GM12874 (cell line): ENCODE measurements at regions not wholly inside any gene's neighbourhood (a gene's known extent, or its start where the extent isn't known, plus 50 kb on each side); places are given as distances from the start of the nearest gene placed in this dataset.

ENCODE experiments used
- TF ChIP-seq, protein P1 (sequence below): IDR thresholded peaks from 2 replicates; pipeline ENCODE4 v1.5.1; 2011; ENCODE audit warnings: low read depth, mild to moderate bottlenecking, control low read depth, low read length, moderate library complexity; ENCODE audit not compliant: insufficient read depth

DNA sequence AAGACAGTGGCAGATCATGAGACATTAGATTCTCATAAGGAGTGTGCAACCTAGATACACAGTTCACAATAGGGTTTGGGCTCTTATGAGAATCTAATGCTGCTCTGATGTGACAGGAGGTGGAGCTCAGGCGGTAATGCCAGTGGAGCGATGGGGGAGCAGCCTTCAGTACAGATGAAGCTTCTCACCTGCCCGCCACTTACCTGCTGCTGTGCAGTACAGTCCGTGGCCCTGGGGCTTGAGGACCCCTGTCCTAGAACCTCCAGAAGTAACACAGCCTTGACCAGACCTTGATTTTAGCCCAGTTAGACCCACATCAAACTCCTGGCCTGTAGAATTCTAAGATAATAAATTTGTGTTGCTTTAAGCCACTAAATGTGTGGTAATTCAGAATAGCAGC, 215.1 kb upstream of the MIR17HG start:
- TF ChIP-seq, protein P1, sequence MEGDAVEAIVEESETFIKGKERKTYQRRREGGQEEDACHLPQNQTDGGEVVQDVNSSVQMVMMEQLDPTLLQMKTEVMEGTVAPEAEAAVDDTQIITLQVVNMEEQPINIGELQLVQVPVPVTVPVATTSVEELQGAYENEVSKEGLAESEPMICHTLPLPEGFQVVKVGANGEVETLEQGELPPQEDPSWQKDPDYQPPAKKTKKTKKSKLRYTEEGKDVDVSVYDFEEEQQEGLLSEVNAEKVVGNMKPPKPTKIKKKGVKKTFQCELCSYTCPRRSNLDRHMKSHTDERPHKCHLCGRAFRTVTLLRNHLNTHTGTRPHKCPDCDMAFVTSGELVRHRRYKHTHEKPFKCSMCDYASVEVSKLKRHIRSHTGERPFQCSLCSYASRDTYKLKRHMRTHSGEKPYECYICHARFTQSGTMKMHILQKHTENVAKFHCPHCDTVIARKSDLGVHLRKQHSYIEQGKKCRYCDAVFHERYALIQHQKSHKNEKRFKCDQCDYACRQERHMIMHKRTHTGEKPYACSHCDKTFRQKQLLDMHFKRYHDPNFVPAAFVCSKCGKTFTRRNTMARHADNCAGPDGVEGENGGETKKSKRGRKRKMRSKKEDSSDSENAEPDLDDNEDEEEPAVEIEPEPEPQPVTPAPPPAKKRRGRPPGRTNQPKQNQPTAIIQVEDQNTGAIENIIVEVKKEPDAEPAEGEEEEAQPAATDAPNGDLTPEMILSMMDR, result no peak

DNA sequence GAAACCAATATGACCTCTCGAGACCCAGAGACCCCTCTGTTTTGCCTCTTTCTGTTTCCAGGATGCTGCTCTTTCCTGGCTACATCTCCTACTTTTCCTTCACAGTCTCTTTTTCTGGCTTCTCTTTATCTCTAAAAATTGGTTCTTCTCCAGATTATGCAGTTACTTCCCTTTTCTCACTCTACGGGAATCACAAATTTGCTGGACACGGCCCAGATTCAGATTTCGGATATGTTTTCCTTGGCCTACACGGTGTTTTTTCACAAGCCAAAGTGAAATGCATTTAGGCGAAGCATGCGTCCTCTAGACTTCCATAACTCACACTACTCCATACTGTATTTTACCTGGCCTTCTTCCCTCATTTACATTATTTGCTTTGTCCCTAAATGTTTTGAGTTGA, 214.7 kb upstream of the MIR17HG start:
- TF ChIP-seq, protein P1, result no peak

DNA sequence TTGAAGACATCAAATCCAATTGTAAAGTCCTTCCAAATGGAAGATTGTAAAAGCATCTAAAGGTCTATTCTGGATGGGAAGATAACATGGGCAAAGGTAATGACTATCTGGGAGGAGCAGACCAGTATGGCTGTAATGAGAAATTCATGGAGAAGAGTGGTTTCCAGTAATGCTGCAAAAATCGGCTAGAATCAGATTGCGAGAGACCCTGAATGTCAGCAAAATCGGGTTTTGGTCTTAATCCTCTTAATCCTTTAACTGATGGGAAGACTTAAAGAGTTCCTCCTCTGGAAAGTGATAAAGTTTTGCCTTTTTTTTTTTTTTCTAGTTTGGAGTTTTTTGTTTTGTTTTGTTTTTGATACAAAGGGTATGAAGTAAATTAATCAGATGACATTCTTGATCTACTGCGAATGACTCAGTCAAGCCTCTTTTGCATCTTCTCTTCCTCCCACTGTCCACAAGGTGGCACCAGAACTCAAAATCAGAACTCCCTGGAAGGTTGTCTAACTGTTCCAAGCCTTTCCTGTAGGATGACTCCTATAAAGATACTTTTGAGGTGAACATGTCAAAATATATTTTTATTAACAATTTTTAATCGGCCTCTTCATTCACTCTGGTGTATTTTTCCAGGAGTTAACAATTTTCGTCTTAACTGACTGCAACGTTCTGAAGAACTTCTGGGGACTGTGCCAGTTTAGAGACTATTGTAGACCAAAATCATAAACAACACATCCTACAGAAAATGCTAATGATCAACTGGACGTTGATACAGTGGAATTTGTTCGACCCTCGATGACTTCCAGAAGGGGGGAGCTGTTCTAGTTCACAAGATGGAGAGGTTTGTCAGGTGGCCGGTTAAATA, 213.3 kb upstream of the MIR17HG start:
- TF ChIP-seq, protein P1, result peak; percentile 63

DNA sequence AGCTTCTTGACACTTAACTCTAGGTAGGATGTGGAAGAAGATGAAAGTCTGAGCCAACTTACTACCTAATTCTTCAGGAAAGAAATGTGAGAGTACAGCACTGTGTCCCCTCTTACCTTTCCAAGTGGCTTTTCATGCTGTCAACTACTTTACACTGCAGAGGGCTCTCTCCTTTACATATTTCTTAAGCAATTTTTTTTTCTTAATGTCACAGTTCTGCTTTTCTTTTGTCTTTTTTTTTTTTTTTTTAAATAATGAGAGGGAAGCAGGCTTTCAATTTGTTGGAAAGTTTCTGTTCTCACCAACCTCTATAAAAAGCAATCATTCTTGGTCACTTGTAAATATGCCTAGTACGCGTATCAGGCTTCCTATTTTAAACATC, 212.7 kb upstream of the MIR17HG start:
- TF ChIP-seq, protein P1, result no peak

DNA sequence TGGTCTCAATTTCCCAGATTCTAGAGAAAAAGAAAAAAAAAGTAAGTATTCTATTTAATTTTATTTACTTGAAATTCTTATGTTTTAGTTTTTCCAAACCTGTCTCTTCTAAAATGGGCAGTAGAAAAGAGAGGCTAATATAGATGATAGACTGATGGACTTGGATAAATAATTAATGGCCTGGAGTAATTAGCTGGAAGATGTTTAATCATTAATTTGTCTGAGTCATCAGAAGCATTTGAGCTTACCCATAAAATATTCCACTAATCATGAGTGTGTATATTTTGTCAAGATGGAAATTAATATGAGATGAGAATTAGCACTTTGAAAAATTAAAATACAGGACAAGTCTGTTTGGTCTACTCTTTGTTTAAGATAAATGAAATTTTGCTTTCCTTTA, 212.1 kb upstream of the MIR17HG start:
- TF ChIP-seq, protein P1, result no peak

GRCh38 chr13:91135968-91136367, 211.5 kb upstream of the MIR17HG start:
- TF ChIP-seq, protein P1, result no peak

GRCh38 chr13:91136806-91137205, 210.7 kb upstream of the MIR17HG start:
- TF ChIP-seq, protein P1, result no peak
